ENCODE measurements at regions not wholly inside any gene's neighbourhood (a gene's known extent, or its start where the extent isn't known, plus 50 kb on each side); places are given as distances from the start of the nearest gene placed in this dataset.

DNA sequence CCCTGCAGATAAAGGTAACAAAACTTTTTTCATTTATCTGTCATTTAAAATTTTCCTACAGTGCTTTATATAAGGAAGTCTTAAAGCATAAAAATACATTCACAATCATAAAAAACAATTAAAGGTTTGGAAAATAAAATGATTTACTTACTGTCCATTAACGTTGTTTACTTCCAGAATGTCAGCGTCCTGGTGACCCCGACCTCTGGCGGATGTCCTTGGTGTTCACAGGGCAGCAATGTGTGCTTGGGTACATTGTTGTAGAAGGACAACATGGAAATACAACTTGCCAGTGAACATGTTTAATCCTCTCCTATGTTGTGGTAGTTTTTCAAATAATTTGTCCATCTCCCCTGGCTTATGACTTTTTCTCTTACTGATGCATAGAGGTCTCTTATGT is 168.8 kb upstream of the NDN start:
- TF ChIP-seq, protein P1, sequence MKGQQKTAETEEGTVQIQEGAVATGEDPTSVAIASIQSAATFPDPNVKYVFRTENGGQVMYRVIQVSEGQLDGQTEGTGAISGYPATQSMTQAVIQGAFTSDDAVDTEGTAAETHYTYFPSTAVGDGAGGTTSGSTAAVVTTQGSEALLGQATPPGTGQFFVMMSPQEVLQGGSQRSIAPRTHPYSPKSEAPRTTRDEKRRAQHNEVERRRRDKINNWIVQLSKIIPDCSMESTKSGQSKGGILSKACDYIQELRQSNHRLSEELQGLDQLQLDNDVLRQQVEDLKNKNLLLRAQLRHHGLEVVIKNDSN (IDR thresholded peaks at IDR 0.05), result no peak
- TF ChIP-seq YY1 (IDR thresholded peaks at IDR 0.05; ENCODE audit: low read depth), result no peak
- TF ChIP-seq, protein P2, sequence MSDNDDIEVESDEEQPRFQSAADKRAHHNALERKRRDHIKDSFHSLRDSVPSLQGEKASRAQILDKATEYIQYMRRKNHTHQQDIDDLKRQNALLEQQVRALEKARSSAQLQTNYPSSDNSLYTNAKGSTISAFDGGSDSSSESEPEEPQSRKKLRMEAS (IDR thresholded peaks at IDR 0.05), result no peak
- TF ChIP-seq CREB1 (IDR thresholded peaks at IDR 0.05; ENCODE audit: low read depth), result no peak
- no peak for TF ChIP-seq NFIC (IDR thresholded peaks at IDR 0.05)
- TF ChIP-seq TAF1 (IDR thresholded peaks at IDR 0.05; ENCODE audit: low read depth), result no peak
- no peak for TF ChIP-seq TCF12 (IDR thresholded peaks at IDR 0.05; ENCODE audit: low read depth)
- no peak for TF ChIP-seq RAD21 (IDR thresholded peaks at IDR 0.05; ENCODE audit: low read depth)
- no peak for TF ChIP-seq ZBTB7A (IDR thresholded peaks at IDR 0.05; ENCODE audit: low read depth)
- TF ChIP-seq CEBPB (IDR thresholded peaks at IDR 0.05), result no peak
- TF ChIP-seq EP300 (IDR thresholded peaks at IDR 0.05; ENCODE audit: borderline replicate concordance), result no peak
- TF ChIP-seq TEAD4 (IDR thresholded peaks at IDR 0.05), result no peak
- TF ChIP-seq EGR1 (IDR thresholded peaks at IDR 0.05), result no peak
- TF ChIP-seq, protein P3, sequence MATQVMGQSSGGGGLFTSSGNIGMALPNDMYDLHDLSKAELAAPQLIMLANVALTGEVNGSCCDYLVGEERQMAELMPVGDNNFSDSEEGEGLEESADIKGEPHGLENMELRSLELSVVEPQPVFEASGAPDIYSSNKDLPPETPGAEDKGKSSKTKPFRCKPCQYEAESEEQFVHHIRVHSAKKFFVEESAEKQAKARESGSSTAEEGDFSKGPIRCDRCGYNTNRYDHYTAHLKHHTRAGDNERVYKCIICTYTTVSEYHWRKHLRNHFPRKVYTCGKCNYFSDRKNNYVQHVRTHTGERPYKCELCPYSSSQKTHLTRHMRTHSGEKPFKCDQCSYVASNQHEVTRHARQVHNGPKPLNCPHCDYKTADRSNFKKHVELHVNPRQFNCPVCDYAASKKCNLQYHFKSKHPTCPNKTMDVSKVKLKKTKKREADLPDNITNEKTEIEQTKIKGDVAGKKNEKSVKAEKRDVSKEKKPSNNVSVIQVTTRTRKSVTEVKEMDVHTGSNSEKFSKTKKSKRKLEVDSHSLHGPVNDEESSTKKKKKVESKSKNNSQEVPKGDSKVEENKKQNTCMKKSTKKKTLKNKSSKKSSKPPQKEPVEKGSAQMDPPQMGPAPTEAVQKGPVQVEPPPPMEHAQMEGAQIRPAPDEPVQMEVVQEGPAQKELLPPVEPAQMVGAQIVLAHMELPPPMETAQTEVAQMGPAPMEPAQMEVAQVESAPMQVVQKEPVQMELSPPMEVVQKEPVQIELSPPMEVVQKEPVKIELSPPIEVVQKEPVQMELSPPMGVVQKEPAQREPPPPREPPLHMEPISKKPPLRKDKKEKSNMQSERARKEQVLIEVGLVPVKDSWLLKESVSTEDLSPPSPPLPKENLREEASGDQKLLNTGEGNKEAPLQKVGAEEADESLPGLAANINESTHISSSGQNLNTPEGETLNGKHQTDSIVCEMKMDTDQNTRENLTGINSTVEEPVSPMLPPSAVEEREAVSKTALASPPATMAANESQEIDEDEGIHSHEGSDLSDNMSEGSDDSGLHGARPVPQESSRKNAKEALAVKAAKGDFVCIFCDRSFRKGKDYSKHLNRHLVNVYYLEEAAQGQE (IDR thresholded peaks at IDR 0.05; ENCODE audit: low read depth), result no peak
- no peak for TF ChIP-seq FOXM1 (IDR thresholded peaks at IDR 0.05; ENCODE audit: borderline replicate concordance, low read depth)

GRCh38 chr15:23857028-23857641 is 170.0 kb upstream of the NDN start:
- TF ChIP-seq, protein P1 (IDR thresholded peaks at IDR 0.05), result no peak
- TF ChIP-seq, protein P2 (IDR thresholded peaks at IDR 0.05), result no peak
- no peak for TF ChIP-seq RAD21 (IDR thresholded peaks at IDR 0.05; ENCODE audit: low read depth)
- TF ChIP-seq FOXM1 (IDR thresholded peaks at IDR 0.05; ENCODE audit: borderline replicate concordance, low read depth), result no peak
- no peak for TF ChIP-seq EGR1 (IDR thresholded peaks at IDR 0.05)
- TF ChIP-seq EP300 (IDR thresholded peaks at IDR 0.05; ENCODE audit: borderline replicate concordance), result no peak
- TF ChIP-seq TAF1 (IDR thresholded peaks at IDR 0.05; ENCODE audit: low read depth), result no peak
- no peak for TF ChIP-seq NFIC (IDR thresholded peaks at IDR 0.05)
- TF ChIP-seq CREB1 (IDR thresholded peaks at IDR 0.05; ENCODE audit: low read depth), result no peak
- TF ChIP-seq YY1 (IDR thresholded peaks at IDR 0.05; ENCODE audit: low read depth), result no peak
- TF ChIP-seq TCF12 (IDR thresholded peaks at IDR 0.05; ENCODE audit: low read depth), result no peak
- TF ChIP-seq, protein P3 (IDR thresholded peaks at IDR 0.05; ENCODE audit: low read depth), result no peak

GRCh38 chr15:23859008-23859407 is 171.9 kb upstream of the NDN start:
- TF ChIP-seq TEAD4 (IDR thresholded peaks at IDR 0.05), result no peak

DNA sequence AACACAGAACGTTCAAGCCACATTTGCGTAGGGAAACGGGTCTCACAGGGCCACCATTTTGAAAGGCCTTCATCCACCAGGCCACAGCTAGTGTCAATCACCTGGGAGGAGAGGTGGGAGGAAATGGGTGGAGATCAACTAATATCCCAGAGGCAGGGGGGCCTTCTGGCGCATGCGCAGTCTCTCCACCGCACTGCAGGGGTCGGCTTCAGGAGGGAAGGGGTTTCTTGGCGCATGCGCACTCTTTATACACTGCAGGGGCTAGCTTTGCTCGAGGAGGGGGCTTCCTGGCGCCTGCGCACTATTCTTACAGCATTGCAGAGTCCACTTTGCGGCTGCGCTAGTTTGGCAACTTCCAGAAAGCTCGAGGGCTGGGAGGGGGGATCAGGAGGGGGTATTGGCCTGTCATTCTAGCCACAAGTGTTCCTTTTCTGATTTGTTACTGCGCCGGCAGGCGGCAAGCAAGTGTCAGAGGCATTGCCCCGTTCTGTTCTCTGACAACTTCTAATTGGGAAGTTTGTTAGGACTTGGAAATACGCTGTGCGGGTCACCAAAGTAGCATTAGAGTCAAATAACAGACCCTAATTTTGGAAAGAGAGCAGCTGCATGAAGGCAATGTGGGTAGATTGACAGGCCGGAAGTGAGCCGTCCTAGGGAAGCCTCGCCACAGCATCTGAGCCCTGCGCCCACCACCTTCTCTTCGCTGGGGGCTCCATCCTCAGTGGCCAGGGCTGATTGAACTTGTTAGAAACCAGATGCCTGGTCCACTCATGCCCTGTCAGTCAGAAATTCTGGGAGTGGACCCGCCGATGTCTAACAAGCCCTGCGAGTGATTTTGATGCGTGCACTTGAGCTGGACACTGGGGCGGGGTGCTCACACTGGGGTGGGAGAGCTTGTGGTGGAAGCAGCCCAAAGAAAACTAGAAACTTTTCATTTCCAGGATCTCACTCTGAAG is 173.5 kb upstream of the NDN start:
- TF ChIP-seq TEAD4 (IDR thresholded peaks at IDR 0.05) (no peak), CREB1 (IDR thresholded peaks at IDR 0.05; ENCODE audit: low read depth) (no peak), YY1 (IDR thresholded peaks at IDR 0.05; ENCODE audit: low read depth) (no peak), EP300 (IDR thresholded peaks at IDR 0.05; ENCODE audit: borderline replicate concordance) (no peak), FOXM1 (IDR thresholded peaks at IDR 0.05; ENCODE audit: borderline replicate concordance, low read depth) (no peak), CEBPB (IDR thresholded peaks at IDR 0.05) (no peak), RAD21 (IDR thresholded peaks at IDR 0.05; ENCODE audit: low read depth) (no peak), EGR1 (IDR thresholded peaks at IDR 0.05) (no peak), NFIC (IDR thresholded peaks at IDR 0.05) (no peak), TCF12 (IDR thresholded peaks at IDR 0.05; ENCODE audit: low read depth) (no peak), TAF1 (IDR thresholded peaks at IDR 0.05; ENCODE audit: low read depth) (no peak), ZBTB7A (IDR thresholded peaks at IDR 0.05; ENCODE audit: low read depth) (no peak)
- TF ChIP-seq, protein P3 (IDR thresholded peaks at IDR 0.05; ENCODE audit: low read depth), result no peak
- TF ChIP-seq, protein P2 (IDR thresholded peaks at IDR 0.05), result no peak
- TF ChIP-seq, protein P1 (IDR thresholded peaks at IDR 0.05), result no peak
